WTC11 (cell line): ENCODE measurements at regions not wholly inside any gene's neighbourhood (a gene's known extent, or its start where the extent isn't known, plus 50 kb on each side); places are given as distances from the start of the nearest gene placed in this dataset.

ENCODE experiments used
- ATAC-seq: fragments of 200-7000 bp; cut with Tn5 transposase; 2 replicates; pipeline ENCODE4 v1.10.0; 2021; ENCODE audit warnings: mild to moderate bottlenecking, moderate library complexity
- CTCF ChIA-PET: fragments of 300-600 bp; sonication (Branson Sonifier 250); formaldehyde crosslinking; loops from one replicate; lab custom pipeline; 2021; ENCODE audit warnings: antibody characterized with exemption; lab: Charles Lee
- POLR2A ChIA-PET: fragments of 350-600 bp; sonication (Branson Sonifier 250); formaldehyde crosslinking; loops from one replicate; lab custom pipeline; 2021; ENCODE audit warnings: antibody characterized with exemption; lab: Charles Lee
- DNase-seq: peaks from one replicate; pipeline ENCODE4 v3.0.0; 2021; ENCODE audit warnings: low spot score
- H3K27ac Mint-ChIP-seq: 2 replicates; pipeline ENCODE4 v1.8.0; 2021; ENCODE audit warnings: mixed read lengths
- H3K27me3 Mint-ChIP-seq: 2 replicates; pipeline ENCODE4 v1.8.0; 2021; ENCODE audit warnings: low read depth, mild to moderate bottlenecking, moderate library complexity, mixed read lengths
- H3K36me3 Mint-ChIP-seq: 2 replicates; pipeline ENCODE4 v1.8.0; 2021; ENCODE audit warnings: mixed read lengths
- H3K4me1 Mint-ChIP-seq: 2 replicates; pipeline ENCODE4 v1.8.0; 2022; ENCODE audit warnings: mixed read lengths
- H3K4me3 Mint-ChIP-seq: 2 replicates; pipeline ENCODE4 v1.8.0; 2021; ENCODE audit warnings: mild to moderate bottlenecking, moderate library complexity, mixed read lengths
- H3K9me3 Mint-ChIP-seq: 2 replicates; pipeline ENCODE4 v1.8.0; 2021; ENCODE audit warnings: mixed read lengths
- ATF1 ChIP-seq: sonication (generic); formaldehyde crosslinking; IDR thresholded peaks from 2 replicates; pipeline ENCODE4 v1.8.1; 2023; ENCODE audit warnings: mild to moderate bottlenecking, moderate library complexity, missing genetic modification reagents
- CREM ChIP-seq: sonication (generic); formaldehyde crosslinking; IDR thresholded peaks from 2 replicates; pipeline ENCODE4 v1.8.1; 2022; ENCODE audit warnings: mild to moderate bottlenecking, missing genetic modification reagents, moderate library complexity
- EMX1 ChIP-seq: fragments of 250-450 bp; sonication (Bioruptor Pico); IDR thresholded peaks from 2 replicates; pipeline ENCODE4 v1.8.0; 2021; ENCODE audit warnings: mild to moderate bottlenecking
- FOXP1 ChIP-seq: sonication (generic); formaldehyde crosslinking; IDR thresholded peaks from 2 replicates; pipeline ENCODE4 v1.8.0; 2022; ENCODE audit warnings: missing genetic modification reagents, mild to moderate bottlenecking, moderate library complexity, borderline replicate concordance
- JAZF1 ChIP-seq: fragments of 250-450 bp; sonication (Bioruptor Pico); IDR thresholded peaks from 2 replicates; pipeline ENCODE4 v1.9.0; 2021; ENCODE audit warnings: moderate library complexity, mild to moderate bottlenecking, inconsistent platforms
- JUN ChIP-seq: sonication (generic); formaldehyde crosslinking; IDR thresholded peaks from 2 replicates; pipeline ENCODE4 v1.8.0; 2023; ENCODE audit warnings: mild to moderate bottlenecking, missing genetic modification reagents
- KAT7 ChIP-seq: sonication (generic); formaldehyde crosslinking; IDR thresholded peaks from 2 replicates; pipeline ENCODE4 v1.8.1; 2023; ENCODE audit warnings: missing genetic modification reagents, mild to moderate bottlenecking, borderline replicate concordance
- NR1H2 ChIP-seq: sonication (generic); formaldehyde crosslinking; IDR thresholded peaks from 2 replicates; pipeline ENCODE4 v1.9.0; 2021; ENCODE audit warnings: mild to moderate bottlenecking, moderate library complexity, missing genetic modification reagents
- OVOL2 ChIP-seq: fragments of 250-450 bp; sonication (Bioruptor Pico); IDR thresholded peaks from 2 replicates; pipeline ENCODE4 v1.9.0; 2021; ENCODE audit warnings: mild to moderate bottlenecking, borderline replicate concordance
- RORB ChIP-seq: fragments of 250-450 bp; sonication (Bioruptor Pico); IDR thresholded peaks from 2 replicates; pipeline ENCODE4 v1.9.0; 2021; ENCODE audit warnings: mild to moderate bottlenecking
- SMAD3 ChIP-seq: sonication (generic); formaldehyde crosslinking; IDR thresholded peaks from 2 replicates; pipeline ENCODE4 v1.8.0; 2022; ENCODE audit warnings: missing genetic modification reagents, mild to moderate bottlenecking, borderline replicate concordance
- SMAD4 ChIP-seq: sonication (generic); formaldehyde crosslinking; IDR thresholded peaks from 2 replicates; pipeline ENCODE4 v1.8.0; 2022; ENCODE audit warnings: mild to moderate bottlenecking, missing genetic modification reagents
- SOX15 ChIP-seq: fragments of 250-450 bp; sonication (Bioruptor Pico); IDR thresholded peaks from 2 replicates; pipeline ENCODE4 v1.9.0; 2021; ENCODE audit warnings: mild to moderate bottlenecking
- ZBTB21 ChIP-seq: sonication (generic); formaldehyde crosslinking; IDR thresholded peaks from 2 replicates; pipeline ENCODE4 v1.8.1; 2023; ENCODE audit warnings: mild to moderate bottlenecking, missing genetic modification reagents, borderline replicate concordance
- ZNF121 ChIP-seq: sonication (generic); formaldehyde crosslinking; IDR thresholded peaks from 2 replicates; pipeline ENCODE4 v1.8.0; 2023; ENCODE audit warnings: missing genetic modification reagents
- ZNF416 ChIP-seq: fragments of 250-450 bp; sonication (Bioruptor Pico); IDR thresholded peaks from 2 replicates; pipeline ENCODE4 v1.9.0; 2021; ENCODE audit warnings: mild to moderate bottlenecking, inconsistent platforms
- TF ChIP-seq, protein P1 (sequence below): fragments of 250-450 bp; sonication (Bioruptor Pico); IDR thresholded peaks from 2 replicates; pipeline ENCODE4 v2.1.2; 2022; ENCODE audit warnings: mild to moderate bottlenecking, moderate library complexity
- TF ChIP-seq, protein P2 (sequence below): sonication (generic); formaldehyde crosslinking; IDR thresholded peaks from 2 replicates; pipeline ENCODE4 v1.8.1; 2023; ENCODE audit warnings: mild to moderate bottlenecking, missing genetic modification reagents
- TF ChIP-seq, protein P3 (sequence below): sonication (generic); formaldehyde crosslinking; IDR thresholded peaks from 2 replicates; pipeline ENCODE4 v1.8.1; 2023; ENCODE audit warnings: mild to moderate bottlenecking, missing genetic modification reagents, moderate library complexity
- TF ChIP-seq, protein P4 (sequence below): sonication (generic); formaldehyde crosslinking; IDR thresholded peaks from 2 replicates; pipeline ENCODE4 v1.8.1; 2022; ENCODE audit warnings: mild to moderate bottlenecking, moderate library complexity, missing genetic modification reagents
- TF ChIP-seq, protein P5 (sequence below): sonication (generic); formaldehyde crosslinking; IDR thresholded peaks from 2 replicates; pipeline ENCODE4 v1.8.1; 2023; ENCODE audit warnings: mild to moderate bottlenecking, missing genetic modification reagents
- TF ChIP-seq, protein P6 (sequence below): sonication (generic); formaldehyde crosslinking; IDR thresholded peaks from 2 replicates; pipeline ENCODE4 v1.8.1; 2023; ENCODE audit warnings: mild to moderate bottlenecking, missing genetic modification reagents, moderate library complexity

DNA sequence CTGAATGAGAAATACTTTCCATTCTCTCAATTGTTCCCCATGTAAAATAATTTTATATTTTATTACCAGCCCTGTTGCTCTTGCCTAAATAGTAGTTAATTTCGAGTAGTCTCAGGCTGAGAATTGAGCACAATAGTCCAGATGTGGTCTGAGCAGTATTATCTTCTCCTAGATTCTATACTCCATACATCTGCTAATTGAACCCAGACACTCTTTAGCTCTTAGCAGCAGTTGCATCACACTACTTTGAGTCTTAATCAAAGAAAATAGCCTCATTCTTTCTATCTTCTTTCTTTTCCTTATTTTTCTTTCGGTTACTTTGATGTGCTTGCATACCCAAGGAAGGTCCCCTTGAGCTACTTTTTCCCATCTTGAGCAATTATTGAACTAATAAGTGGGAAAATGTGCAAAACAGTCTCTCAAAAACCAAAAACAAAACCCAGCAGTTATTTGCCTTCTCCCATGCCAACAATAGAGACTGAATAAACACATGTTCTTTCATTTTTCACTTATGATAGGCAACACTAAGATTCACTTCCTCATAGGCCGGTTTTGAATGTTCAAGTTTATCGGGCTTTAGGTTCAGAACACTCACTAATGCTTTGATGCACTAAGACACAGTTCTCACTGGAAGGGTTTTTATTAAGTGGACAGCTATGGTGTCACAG is 204.5 kb downstream of the POU4F1 start:
- no peak for ATAC-seq
- no peak for DNase-seq
- H3K27me3 Mint-ChIP-seq = no peaks in the 10 kb centered on the region
- ChIA-PET POLR2A (no interaction called here), CTCF (interaction anchor here (0.7 to 1.6 kb wide), 2 partner anchors 10 to 158 kb away, joined by 3 to 6 read pairs; no protein-coding TSS in a partner anchor)
- peaks cover 7% of the 10 kb centered on the region for H3K9me3 Mint-ChIP-seq
- H3K36me3 Mint-ChIP-seq = no peaks in the 10 kb centered on the region
- TF ChIP-seq SOX15 (CRISPR knock-in tag) (no peak), ZNF416 (CRISPR knock-in tag) (no peak), ATF1 (no peak), ZNF121 (CRISPR knock-in tag) (no peak), JAZF1 (CRISPR knock-in tag) (no peak), FOXP1 (CRISPR knock-in tag) (no peak), EMX1 (CRISPR knock-in tag) (no peak)
- TF ChIP-seq, protein P1, sequence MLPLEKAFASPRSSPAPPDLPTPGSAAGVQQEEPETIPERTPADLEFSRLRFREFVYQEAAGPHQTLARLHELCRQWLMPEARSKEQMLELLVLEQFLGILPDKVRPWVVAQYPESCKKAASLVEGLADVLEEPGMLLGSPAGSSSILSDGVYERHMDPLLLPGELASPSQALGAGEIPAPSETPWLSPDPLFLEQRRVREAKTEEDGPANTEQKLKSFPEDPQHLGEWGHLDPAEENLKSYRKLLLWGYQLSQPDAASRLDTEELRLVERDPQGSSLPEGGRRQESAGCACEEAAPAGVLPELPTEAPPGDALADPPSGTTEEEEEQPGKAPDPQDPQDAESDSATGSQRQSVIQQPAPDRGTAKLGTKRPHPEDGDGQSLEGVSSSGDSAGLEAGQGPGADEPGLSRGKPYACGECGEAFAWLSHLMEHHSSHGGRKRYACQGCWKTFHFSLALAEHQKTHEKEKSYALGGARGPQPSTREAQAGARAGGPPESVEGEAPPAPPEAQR (CRISPR knock-in tag) = no peak
- TF ChIP-seq, protein P2, sequence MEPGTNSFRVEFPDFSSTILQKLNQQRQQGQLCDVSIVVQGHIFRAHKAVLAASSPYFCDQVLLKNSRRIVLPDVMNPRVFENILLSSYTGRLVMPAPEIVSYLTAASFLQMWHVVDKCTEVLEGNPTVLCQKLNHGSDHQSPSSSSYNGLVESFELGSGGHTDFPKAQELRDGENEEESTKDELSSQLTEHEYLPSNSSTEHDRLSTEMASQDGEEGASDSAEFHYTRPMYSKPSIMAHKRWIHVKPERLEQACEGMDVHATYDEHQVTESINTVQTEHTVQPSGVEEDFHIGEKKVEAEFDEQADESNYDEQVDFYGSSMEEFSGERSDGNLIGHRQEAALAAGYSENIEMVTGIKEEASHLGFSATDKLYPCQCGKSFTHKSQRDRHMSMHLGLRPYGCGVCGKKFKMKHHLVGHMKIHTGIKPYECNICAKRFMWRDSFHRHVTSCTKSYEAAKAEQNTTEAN (CRISPR knock-in tag) = no peak
- TF ChIP-seq, protein P3, sequence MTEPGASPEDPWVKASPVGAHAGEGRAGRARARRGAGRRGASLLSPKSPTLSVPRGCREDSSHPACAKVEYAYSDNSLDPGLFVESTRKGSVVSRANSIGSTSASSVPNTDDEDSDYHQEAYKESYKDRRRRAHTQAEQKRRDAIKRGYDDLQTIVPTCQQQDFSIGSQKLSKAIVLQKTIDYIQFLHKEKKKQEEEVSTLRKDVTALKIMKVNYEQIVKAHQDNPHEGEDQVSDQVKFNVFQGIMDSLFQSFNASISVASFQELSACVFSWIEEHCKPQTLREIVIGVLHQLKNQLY (CRISPR knock-in tag) = no peak
- H3K4me1 Mint-ChIP-seq = peaks cover 18% of the 10 kb centered on the region
- H3K27ac Mint-ChIP-seq = no peak overlapping the region
- H3K4me3 Mint-ChIP-seq = no peak overlapping the region

DNA sequence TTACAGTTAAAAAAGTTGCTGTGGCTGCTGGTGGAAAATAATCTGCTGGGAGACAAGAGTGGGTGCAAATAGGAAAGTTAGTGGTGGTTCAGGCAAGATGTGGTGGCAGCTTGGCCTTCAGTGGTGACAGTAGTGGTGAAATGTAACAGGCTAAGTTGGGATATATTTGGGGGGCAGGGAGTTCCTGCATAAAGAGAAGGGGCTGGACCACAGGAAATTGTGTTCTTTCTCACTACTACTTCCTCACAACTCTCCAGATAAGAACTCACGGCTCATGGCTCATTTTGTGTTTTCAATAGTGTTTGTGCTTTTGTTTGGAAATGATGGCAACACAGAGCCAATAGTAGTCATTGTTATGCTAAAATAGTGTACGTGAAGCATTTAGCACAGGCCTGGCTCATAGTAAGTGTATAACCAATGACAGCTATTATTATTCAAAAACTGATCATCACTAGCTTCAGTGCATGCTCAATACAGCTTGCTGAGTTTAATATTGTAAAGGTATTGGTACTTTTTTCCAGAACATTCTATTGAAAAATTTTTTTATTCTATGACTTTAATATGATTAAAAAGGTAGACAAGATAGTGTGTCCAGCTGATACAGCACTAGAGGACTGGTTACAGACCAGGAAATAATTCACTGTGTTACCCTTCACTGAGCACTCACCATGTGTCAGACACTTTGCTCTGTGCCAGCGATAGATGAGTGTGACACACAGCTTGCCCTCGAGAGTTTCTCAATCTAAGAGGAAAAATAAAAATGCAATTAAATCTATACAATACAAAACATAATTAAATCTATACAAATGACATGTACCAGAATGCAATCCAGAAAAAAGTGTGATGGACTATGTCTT is 209.8 kb downstream of the POU4F1 start:
- CTCF ChIA-PET = no interaction called here
- Mint-ChIP-seq H3K27ac (peak overlapping the region; percentile 83; the same call in 1 of the 2 replicates), H3K4me3 (no peak overlapping the region), H3K27me3 (no peaks in the 10 kb centered on the region; the same call in 1 of the 2 replicates), H3K36me3 (no peaks in the 10 kb centered on the region), H3K4me1 (peaks cover 10% of the 10 kb centered on the region), H3K9me3 (peaks cover 7% of the 10 kb centered on the region)
- DNase-seq (no peak), ATAC-seq (no peak)
- POLR2A ChIA-PET = no interaction called here
- TF ChIP-seq CREM (CRISPR knock-in tag) (no peak), JUN (CRISPR knock-in tag) (no peak), ZBTB21 (CRISPR knock-in tag) (no peak), OVOL2 (no peak), NR1H2 (CRISPR knock-in tag) (no peak), RORB (CRISPR knock-in tag) (no peak), JAZF1 (CRISPR knock-in tag) (no peak), SMAD4 (no peak), KAT7 (CRISPR knock-in tag) (no peak), SMAD3 (CRISPR knock-in tag) (no peak), SOX15 (CRISPR knock-in tag) (no peak)
- TF ChIP-seq, protein P4, sequence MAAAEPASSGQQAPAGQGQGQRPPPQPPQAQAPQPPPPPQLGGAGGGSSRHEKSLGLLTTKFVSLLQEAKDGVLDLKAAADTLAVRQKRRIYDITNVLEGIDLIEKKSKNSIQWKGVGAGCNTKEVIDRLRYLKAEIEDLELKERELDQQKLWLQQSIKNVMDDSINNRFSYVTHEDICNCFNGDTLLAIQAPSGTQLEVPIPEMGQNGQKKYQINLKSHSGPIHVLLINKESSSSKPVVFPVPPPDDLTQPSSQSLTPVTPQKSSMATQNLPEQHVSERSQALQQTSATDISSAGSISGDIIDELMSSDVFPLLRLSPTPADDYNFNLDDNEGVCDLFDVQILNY (CRISPR knock-in tag) = no peak
- TF ChIP-seq, protein P5, sequence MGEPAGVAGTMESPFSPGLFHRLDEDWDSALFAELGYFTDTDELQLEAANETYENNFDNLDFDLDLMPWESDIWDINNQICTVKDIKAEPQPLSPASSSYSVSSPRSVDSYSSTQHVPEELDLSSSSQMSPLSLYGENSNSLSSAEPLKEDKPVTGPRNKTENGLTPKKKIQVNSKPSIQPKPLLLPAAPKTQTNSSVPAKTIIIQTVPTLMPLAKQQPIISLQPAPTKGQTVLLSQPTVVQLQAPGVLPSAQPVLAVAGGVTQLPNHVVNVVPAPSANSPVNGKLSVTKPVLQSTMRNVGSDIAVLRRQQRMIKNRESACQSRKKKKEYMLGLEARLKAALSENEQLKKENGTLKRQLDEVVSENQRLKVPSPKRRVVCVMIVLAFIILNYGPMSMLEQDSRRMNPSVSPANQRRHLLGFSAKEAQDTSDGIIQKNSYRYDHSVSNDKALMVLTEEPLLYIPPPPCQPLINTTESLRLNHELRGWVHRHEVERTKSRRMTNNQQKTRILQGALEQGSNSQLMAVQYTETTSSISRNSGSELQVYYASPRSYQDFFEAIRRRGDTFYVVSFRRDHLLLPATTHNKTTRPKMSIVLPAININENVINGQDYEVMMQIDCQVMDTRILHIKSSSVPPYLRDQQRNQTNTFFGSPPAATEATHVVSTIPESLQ (CRISPR knock-in tag) = no peak
- TF ChIP-seq, protein P6, sequence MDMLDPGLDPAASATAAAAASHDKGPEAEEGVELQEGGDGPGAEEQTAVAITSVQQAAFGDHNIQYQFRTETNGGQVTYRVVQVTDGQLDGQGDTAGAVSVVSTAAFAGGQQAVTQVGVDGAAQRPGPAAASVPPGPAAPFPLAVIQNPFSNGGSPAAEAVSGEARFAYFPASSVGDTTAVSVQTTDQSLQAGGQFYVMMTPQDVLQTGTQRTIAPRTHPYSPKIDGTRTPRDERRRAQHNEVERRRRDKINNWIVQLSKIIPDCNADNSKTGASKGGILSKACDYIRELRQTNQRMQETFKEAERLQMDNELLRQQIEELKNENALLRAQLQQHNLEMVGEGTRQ = no peak
- TF ChIP-seq, protein P2 (CRISPR knock-in tag) = no peak
